ENCODE measurements at regions not wholly inside any gene's neighbourhood (a gene's known extent, or its start where the extent isn't known, plus 50 kb on each side); places are given as distances from the start of the nearest gene placed in this dataset.

GRCh38 chr12:23127701-23128100 is 502.7 kb downstream of the ETNK1 start:
- TF ChIP-seq POLR2AphosphoS5 (IDR thresholded peaks at IDR 0.05) (no peak), POLR2A (IDR thresholded peaks at IDR 0.05) (no peak)

Measured in breast epithelium (tissue), 3 donors.